IPS DF 4.7 (cell line): ENCODE measurements at regions not wholly inside any gene's neighbourhood (a gene's known extent, or its start where the extent isn't known, plus 50 kb on each side); places are given as distances from the start of the nearest gene placed in this dataset.

Experiments
- DNase-seq: peaks from one replicate; pipeline ENCODE4 v3.0.0-alpha.2; 2013; ENCODE audit warnings: low spot score; ENCODE audit errors: extremely low read depth

- no peak for DNase-seq
Observed at GRCh38 chr6:43984442-43985321, 142.6 kb downstream of the MRPL14 start.

GRCh38 chr6:43983632-43984031 is 143.6 kb downstream of the MRPL14 start:
- no peak for DNase-seq

GRCh38 chr6:43983191-43983590 is 144.1 kb downstream of the MRPL14 start:
- no peak for DNase-seq

GRCh38 chr6:43982084-43982625 is 145.1 kb downstream of the MRPL14 start:
- no peak for DNase-seq

GRCh38 chr6:43981363-43981990 is 145.8 kb downstream of the MRPL14 start:
- no peak for DNase-seq

- no peak for DNase-seq
Observed at GRCh38 chr6:43980004-43980795, 147.1 kb downstream of the MRPL14 start.

GRCh38 chr6:43979525-43979924 is 147.7 kb downstream of the MRPL14 start:
- DNase-seq = no peak

GRCh38 chr6:43978473-43979346 is 148.5 kb downstream of the MRPL14 start:
- no peak for DNase-seq

- DNase-seq = no peak
Observed at GRCh38 chr6:43977404-43978111, 149.7 kb downstream of the MRPL14 start.

GRCh38 chr6:43976706-43977403 is 150.4 kb downstream of the MRPL14 start:
- no peak for DNase-seq

- DNase-seq = no peak
Observed at GRCh38 chr6:43974643-43975230, 152.5 kb downstream of the MRPL14 start.

- no peak for DNase-seq
Observed at GRCh38 chr6:43973357-43973756, 153.9 kb downstream of the MRPL14 start.

GRCh38 chr6:43972913-43973300 is 154.3 kb downstream of the MRPL14 start:
- DNase-seq = no peak

GRCh38 chr6:43972179-43972912 is 154.9 kb downstream of the MRPL14 start:
- DNase-seq = no peak

- no peak for DNase-seq
Observed at GRCh38 chr6:43971776-43972126, 155.5 kb downstream of the MRPL14 start.

GRCh38 chr6:43970913-43971775 is 156.1 kb downstream of the MRPL14 start:
- DNase-seq = no peak

- DNase-seq = no peak
Observed at GRCh38 chr6:43970068-43970912, 157.0 kb downstream of the MRPL14 start.
